ENCODE measurements at regions not wholly inside any gene's neighbourhood (a gene's known extent, or its start where the extent isn't known, plus 50 kb on each side); places are given as distances from the start of the nearest gene placed in this dataset.

DNA sequence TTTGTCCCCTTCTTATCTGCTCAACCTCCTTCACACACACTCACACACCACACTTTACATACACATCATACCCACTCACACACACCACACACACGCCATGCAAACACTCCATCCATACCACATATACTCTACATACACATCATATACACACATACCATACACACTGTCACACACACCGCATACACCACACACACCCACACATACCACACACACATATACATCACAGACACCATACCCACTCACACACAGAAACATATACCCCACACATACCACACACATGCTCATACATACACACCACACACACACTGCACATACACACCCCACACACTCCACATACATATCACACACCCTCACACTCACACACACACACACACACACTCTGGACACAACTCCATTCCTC lies 54.3 kb upstream of the ACP3 start:
- no peak for DNase-seq (ENCODE audit: low spot score)
- Histone ChIP-seq H3K4me3 (replicated peaks in 1 of 3; ENCODE audit: insufficient read depth in 1 of 3, low read depth in 2 of 3, low read length in 3 of 3) (no peak overlapping the region), H4K20me1 (ENCODE audit: insufficient read depth, low read length) (no peaks in the 10 kb centered on the region), H3K27ac (ENCODE audit: extremely low read length, insufficient read depth, low read length) (no peak overlapping the region), H2AFZ (ENCODE audit: low read length) (no peak overlapping the region), H3K4me2 (ENCODE audit: low read depth, low read length) (no peak overlapping the region), H3K9me3 (ENCODE audit: low read length) (no peaks in the 10 kb centered on the region), H3K36me3 (replicated peaks in 1 of 2; ENCODE audit: control insufficient read depth in 1 of 2, insufficient read depth in 2 of 2, low read length in 2 of 2) (no peaks in the 10 kb centered on the region), H3K27me3 (ENCODE audit: control insufficient read depth in 1 of 2, insufficient read depth in 2 of 2, low read length in 2 of 2) (no peaks in the 10 kb centered on the region), H3K79me2 (ENCODE audit: insufficient read depth, low read length) (no peaks in the 10 kb centered on the region), H3K9ac (ENCODE audit: insufficient read depth, low read depth, low read length) (no peak overlapping the region), H3K4me1 (ENCODE audit: insufficient read depth, low read length) (no peaks in the 10 kb centered on the region)
- in situ Hi-C loops (cut with HindIII; ENCODE audit: extremely low pct_ligation_motif_present, low pct_unique_long_range_greater_than_20kb) (no loop called here), intact Hi-C loops (cut with micrococcal nuclease; ENCODE audit: unreplicated experiment) (no loop called here)
- POLR2A ChIA-PET = no interaction called here
- CTCF ChIA-PET (ENCODE audit: low intra/inter-chr PET ratio, low total read pairs) = no interaction called here
- ATAC-seq = no peak
- BruUV-seq (replicated peaks) = no TSS peak
- TF ChIP-seq, protein P1, sequence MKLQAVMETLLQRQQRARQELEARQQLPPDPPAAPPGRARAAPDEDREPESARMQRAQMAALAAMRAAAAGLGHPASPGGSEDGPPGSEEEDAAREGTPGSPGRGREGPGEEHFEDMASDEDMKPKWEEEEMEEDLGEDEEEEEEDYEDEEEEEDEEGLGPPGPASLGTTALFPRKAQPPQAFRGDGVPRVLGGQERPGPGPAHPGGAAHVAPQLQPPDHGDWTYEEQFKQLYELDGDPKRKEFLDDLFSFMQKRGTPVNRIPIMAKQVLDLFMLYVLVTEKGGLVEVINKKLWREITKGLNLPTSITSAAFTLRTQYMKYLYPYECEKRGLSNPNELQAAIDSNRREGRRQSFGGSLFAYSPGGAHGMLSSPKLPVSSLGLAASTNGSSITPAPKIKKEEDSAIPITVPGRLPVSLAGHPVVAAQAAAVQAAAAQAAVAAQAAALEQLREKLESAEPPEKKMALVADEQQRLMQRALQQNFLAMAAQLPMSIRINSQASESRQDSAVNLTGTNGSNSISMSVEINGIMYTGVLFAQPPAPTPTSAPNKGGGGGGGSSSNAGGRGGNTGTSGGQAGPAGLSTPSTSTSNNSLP (IDR thresholded peaks at IDR 0.05; ENCODE audit: low read depth, low read length) = no peak
- TF ChIP-seq, protein P2, sequence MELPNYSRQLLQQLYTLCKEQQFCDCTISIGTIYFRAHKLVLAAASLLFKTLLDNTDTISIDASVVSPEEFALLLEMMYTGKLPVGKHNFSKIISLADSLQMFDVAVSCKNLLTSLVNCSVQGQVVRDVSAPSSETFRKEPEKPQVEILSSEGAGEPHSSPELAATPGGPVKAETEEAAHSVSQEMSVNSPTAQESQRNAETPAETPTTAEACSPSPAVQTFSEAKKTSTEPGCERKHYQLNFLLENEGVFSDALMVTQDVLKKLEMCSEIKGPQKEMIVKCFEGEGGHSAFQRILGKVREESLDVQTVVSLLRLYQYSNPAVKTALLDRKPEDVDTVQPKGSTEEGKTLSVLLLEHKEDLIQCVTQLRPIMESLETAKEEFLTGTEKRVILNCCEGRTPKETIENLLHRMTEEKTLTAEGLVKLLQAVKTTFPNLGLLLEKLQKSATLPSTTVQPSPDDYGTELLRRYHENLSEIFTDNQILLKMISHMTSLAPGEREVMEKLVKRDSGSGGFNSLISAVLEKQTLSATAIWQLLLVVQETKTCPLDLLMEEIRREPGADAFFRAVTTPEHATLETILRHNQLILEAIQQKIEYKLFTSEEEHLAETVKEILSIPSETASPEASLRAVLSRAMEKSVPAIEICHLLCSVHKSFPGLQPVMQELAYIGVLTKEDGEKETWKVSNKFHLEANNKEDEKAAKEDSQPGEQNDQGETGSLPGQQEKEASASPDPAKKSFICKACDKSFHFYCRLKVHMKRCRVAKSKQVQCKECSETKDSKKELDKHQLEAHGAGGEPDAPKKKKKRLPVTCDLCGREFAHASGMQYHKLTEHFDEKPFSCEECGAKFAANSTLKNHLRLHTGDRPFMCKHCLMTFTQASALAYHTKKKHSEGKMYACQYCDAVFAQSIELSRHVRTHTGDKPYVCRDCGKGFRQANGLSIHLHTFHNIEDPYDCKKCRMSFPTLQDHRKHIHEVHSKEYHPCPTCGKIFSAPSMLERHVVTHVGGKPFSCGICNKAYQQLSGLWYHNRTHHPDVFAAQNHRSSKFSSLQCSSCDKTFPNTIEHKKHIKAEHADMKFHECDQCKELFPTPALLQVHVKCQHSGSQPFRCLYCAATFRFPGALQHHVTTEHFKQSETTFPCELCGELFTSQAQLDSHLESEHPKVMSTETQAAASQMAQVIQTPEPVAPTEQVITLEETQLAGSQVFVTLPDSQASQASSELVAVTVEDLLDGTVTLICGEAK (IDR thresholded peaks at IDR 0.05) = no peak
- TF ChIP-seq, protein P2 (CRISPR knock-in tag; IDR thresholded peaks at IDR 0.05) = no peak
- TF ChIP-seq, protein P3, sequence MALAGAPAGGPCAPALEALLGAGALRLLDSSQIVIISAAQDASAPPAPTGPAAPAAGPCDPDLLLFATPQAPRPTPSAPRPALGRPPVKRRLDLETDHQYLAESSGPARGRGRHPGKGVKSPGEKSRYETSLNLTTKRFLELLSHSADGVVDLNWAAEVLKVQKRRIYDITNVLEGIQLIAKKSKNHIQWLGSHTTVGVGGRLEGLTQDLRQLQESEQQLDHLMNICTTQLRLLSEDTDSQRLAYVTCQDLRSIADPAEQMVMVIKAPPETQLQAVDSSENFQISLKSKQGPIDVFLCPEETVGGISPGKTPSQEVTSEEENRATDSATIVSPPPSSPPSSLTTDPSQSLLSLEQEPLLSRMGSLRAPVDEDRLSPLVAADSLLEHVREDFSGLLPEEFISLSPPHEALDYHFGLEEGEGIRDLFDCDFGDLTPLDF (CRISPR knock-in tag; IDR thresholded peaks at IDR 0.05) = no peak
- TF ChIP-seq CREB1 (IDR thresholded peaks at IDR 0.05) (peak; percentile 2; the same call in 1 of the 2 replicates), CREB1 (CRISPR knock-in tag; IDR thresholded peaks at IDR 0.05) (no peak)
- 3% methylated on average over 2 of the region's 2 CpGs for WGBS (ENCODE audit: low lambda C conversion rate)
- FAIRE-seq = no peak

Measured in HepG2 (cell line).